ENCODE measurements at regions not wholly inside any gene's neighbourhood (a gene's known extent, or its start where the extent isn't known, plus 50 kb on each side); places are given as distances from the start of the nearest gene placed in this dataset.

DNA sequence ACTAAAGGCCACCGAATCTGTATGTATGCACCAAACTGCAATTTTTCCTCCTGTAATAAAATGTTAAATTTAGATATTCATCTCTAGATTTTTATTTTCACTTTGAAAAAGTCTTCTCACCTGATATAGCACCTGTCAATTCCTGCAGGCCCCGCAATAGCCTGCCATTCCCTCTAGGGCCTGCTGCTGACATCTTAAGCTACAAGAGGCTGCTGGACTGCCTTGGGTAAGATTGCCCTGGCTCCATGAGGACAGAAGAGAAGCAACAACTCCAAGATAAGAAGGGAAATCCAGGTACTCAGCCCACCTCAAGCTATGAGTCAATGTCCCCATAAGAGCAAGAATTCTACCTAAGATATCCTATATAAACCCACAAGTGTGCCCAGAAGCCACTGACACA, 230.2 kb upstream of the AGTR2 start:
- H3K27me3 ChIP-seq = peaks cover 0 to 7% of the 10 kb centered on the region in 2 donors
- no peak overlapping the region for H3K4me3 ChIP-seq
- TF ChIP-seq, protein P1, sequence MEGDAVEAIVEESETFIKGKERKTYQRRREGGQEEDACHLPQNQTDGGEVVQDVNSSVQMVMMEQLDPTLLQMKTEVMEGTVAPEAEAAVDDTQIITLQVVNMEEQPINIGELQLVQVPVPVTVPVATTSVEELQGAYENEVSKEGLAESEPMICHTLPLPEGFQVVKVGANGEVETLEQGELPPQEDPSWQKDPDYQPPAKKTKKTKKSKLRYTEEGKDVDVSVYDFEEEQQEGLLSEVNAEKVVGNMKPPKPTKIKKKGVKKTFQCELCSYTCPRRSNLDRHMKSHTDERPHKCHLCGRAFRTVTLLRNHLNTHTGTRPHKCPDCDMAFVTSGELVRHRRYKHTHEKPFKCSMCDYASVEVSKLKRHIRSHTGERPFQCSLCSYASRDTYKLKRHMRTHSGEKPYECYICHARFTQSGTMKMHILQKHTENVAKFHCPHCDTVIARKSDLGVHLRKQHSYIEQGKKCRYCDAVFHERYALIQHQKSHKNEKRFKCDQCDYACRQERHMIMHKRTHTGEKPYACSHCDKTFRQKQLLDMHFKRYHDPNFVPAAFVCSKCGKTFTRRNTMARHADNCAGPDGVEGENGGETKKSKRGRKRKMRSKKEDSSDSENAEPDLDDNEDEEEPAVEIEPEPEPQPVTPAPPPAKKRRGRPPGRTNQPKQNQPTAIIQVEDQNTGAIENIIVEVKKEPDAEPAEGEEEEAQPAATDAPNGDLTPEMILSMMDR (IDR thresholded peaks at IDR 0.05) = no peak
- DNase-seq (no peak), ATAC-seq (peak; percentile 18)
- H3K4me1 ChIP-seq = no peaks in the 10 kb centered on the region
- H3K36me3 ChIP-seq = no peaks in the 10 kb centered on the region
- intact Hi-C loops (cut with DNase I) = no loop called here
- H3K9me3 ChIP-seq = no peaks in the 10 kb centered on the region
- H3K27ac ChIP-seq = no peak overlapping the region

DNA sequence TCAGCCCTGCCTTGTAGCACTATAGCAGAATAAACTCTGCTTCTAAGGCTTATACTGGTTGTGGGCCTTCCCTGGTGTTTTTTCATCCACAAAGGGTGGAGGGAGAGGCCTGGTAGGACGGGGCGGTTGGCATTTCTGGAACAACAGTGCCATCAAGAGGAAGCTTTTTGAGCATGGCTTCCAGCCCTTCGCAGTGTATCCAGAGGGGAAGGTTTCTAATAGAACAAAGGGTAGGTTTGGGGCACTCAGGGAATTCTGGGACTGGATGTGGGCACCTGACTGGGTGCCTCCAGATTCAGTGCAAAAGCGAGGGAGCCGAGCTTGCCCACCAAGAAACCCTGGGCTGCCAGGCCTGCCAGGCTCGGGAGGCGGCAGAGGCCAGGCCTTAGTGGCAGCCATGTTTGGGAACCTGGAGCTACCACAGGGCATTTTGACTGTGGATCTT, 229.6 kb upstream of the AGTR2 start:
- H3K9me3 ChIP-seq = no peaks in the 10 kb centered on the region
- no peaks in the 10 kb centered on the region for H3K4me1 ChIP-seq
- TF ChIP-seq, protein P1 (IDR thresholded peaks at IDR 0.05) = peak; percentile 19 to 42
- H3K4me3 ChIP-seq = no peak overlapping the region
- DNase-seq (peak in 3 of 4 donors; percentile 61 to 90 (median 66)), ATAC-seq (peak; percentile 98)
- intact Hi-C loops (cut with DNase I) = no loop called here
- no peaks in the 10 kb centered on the region for H3K36me3 ChIP-seq
- H3K27me3 ChIP-seq = peaks cover 0 to 5% of the 10 kb centered on the region in 2 donors
- H3K27ac ChIP-seq = no peak overlapping the region

DNA sequence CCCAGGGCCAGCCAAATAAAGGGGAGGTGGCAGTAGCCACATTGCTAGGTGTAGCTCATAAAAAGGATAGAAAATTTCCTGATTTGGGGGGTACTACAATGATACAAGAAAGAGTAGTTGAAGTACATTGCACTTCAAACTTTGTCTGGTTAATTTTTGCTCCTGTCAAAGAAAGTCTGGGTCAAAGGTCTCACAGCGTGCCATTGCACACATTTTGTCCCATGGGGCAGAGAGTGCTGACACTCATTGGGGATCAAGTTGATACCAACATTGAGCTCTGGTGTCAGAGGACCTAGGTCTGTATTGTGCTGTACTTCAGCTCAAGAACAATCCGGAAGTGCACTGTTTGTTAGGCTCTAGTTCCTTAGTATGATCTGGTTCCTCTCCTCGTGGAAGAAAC, 229.2 kb upstream of the AGTR2 start:
- H3K9me3 ChIP-seq = no peaks in the 10 kb centered on the region
- no peaks in the 10 kb centered on the region for H3K36me3 ChIP-seq
- H3K4me1 ChIP-seq = no peaks in the 10 kb centered on the region
- ATAC-seq = no peak
- peaks cover 0 to under 1% of the 10 kb centered on the region in 2 donors for H3K27me3 ChIP-seq
- no peak overlapping the region for H3K27ac ChIP-seq
- TF ChIP-seq, protein P1 (IDR thresholded peaks at IDR 0.05) = no peak
- H3K4me3 ChIP-seq = no peak overlapping the region
- no peak for DNase-seq
- intact Hi-C loops (cut with DNase I) = no loop called here

DNA sequence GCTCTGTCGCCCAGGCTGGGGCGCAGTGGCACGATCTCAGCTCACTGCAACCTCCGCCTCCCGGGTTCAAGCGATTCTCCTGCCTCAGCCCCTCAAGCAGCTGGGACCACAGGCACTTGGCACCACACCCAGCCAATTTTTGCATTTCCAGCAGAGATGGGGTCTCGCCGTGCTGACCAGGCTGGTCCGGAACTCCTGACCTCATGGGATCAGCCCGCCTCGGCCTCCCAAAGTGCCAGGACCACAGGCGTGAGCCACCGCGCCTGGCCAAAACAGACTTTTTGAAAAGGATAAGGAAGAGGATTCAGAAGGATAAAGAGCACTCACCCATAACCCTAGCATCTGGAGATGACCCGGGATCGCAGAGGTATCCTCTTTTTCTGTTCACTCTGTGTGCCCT, 224.5 kb upstream of the AGTR2 start:
- no peak for ATAC-seq
- DNase-seq = no peak
- Histone ChIP-seq H3K27ac (no peak overlapping the region), H3K9me3 (no peaks in the 10 kb centered on the region), H3K27me3 (no peaks in the 10 kb centered on the region), H3K4me1 (no peaks in the 10 kb centered on the region), H3K4me3 (no peak overlapping the region), H3K36me3 (no peaks in the 10 kb centered on the region)
- intact Hi-C loops (cut with DNase I) = no loop called here
- TF ChIP-seq, protein P1 (IDR thresholded peaks at IDR 0.05) = no peak

DNA sequence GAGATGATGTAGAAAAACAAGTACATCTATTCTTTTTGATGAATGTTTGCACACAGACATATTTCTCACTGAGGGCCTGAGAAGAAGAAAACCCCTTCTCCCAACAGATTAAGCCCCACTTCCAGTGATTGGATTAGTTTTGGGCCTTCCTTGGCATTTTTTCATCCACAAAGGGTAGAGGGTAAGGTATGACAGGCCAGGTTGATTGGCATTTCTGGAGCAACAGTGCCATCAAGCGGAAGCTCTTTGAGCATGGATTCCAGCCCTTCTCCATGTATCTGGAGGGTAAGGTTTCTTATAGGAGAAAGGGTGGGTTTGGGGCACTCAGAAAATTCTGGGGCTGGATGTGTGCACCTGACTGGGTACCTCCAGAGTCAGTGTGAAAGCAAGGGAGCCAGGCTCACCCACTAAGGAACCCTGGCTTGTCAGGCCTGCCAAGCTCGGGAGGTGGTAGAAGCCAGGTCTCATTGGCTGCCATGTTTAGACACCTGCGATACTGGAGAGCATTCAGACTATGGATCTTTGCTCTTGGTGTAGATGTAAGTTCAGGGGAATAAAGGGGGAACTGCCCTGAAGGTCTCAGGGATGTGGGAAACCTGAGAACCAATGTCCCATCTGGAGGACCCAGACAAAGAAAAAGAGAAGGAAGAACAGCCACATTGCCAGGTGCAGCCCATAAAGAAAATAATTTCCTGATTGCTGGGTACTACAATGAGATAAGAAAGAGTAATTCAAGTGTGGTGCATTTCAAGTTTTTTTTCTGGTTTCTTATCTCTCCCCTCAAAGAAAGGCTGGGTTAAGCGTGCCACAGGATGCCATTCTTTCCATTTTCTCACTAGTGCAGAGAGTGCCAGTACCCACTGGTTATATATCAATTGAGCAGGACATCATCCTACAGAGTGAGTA, 222.3 kb upstream of the AGTR2 start:
- Histone ChIP-seq H3K4me1 (no peaks in the 10 kb centered on the region), H3K27ac (no peak overlapping the region), H3K9me3 (no peaks in the 10 kb centered on the region), H3K4me3 (no peak overlapping the region), H3K27me3 (no peaks in the 10 kb centered on the region), H3K36me3 (no peaks in the 10 kb centered on the region)
- peak; percentile 60 for ATAC-seq
- no peak for DNase-seq
- intact Hi-C loops (cut with DNase I) = no loop called here
- TF ChIP-seq, protein P1 (IDR thresholded peaks at IDR 0.05) = no peak
